Keratinocyte (primary cell): ENCODE measurements at regions not wholly inside any gene's neighbourhood (a gene's known extent, or its start where the extent isn't known, plus 50 kb on each side); places are given as distances from the start of the nearest gene placed in this dataset.

ENCODE experiments used
- DNase-seq: peaks from one replicate; pipeline ENCODE4 v3.0.0-alpha.2; 2011; ENCODE audit warnings: low read depth, missing footprints, low spot score
- FAIRE-seq: peaks from 2 replicates; lab custom pipeline; 2011; peaks lifted over from hg19 to GRCh38; lab: Jason Lieb, UNC
- H2AFZ ChIP-seq: 2 replicates; pipeline ENCODE4 v1.6.0; 2012; ENCODE audit warnings: low read length, control low read depth, inconsistent platforms; ENCODE audit not compliant: control insufficient read depth
- H3K27ac ChIP-seq: 2 replicates; pipeline ENCODE4 v1.5.1; 2011; ENCODE audit warnings: low read length; ENCODE audit not compliant: control insufficient read depth, insufficient read depth
- H3K27me3 ChIP-seq: 3 replicates; pipeline ENCODE4 v1.6.0; 2011; ENCODE audit warnings: low read length; ENCODE audit not compliant: control insufficient read depth, insufficient read depth; ENCODE audit errors: extremely low read depth
- H3K36me3 ChIP-seq, 2 experiments: 2 replicates in 1 of 2; 3 replicates in 1 of 2; pipeline ENCODE4 v1.5.1; 2011; ENCODE audit warnings: low read length in 2 of 2, mild to moderate bottlenecking in 1 of 2; ENCODE audit not compliant: control insufficient read depth in 2 of 2, insufficient read depth in 2 of 2; ENCODE audit errors: extremely low read depth in 1 of 2
- H3K4me1 ChIP-seq: 3 replicates; pipeline ENCODE4 v1.5.1; 2011; ENCODE audit warnings: low read length; ENCODE audit not compliant: control insufficient read depth, insufficient read depth; ENCODE audit errors: extremely low read depth
- H3K4me2 ChIP-seq: 3 replicates; pipeline ENCODE4 v1.6.0; 2011; ENCODE audit warnings: low read depth, low read length; ENCODE audit not compliant: control insufficient read depth, insufficient read depth; ENCODE audit errors: extremely low read depth
- H3K4me3 ChIP-seq, 3 experiments: fragments of 200-600 bp in 1 of 3; sonication (generic) in 1 of 3; 2 replicates in 2 of 3; 3 replicates in 1 of 3; pipeline ENCODE4 v1.5.1; 2011 to 2016; ENCODE audit warnings: low read length in 3 of 3, mild to moderate bottlenecking in 3 of 3, control low read depth in 2 of 3, inconsistent platforms in 1 of 3, low read depth in 1 of 3, mixed read lengths in 1 of 3, mixed run types in 1 of 3, moderate library complexity in 1 of 3; ENCODE audit not compliant: control insufficient read depth in 2 of 3, insufficient read depth in 2 of 3; ENCODE audit errors: extremely low read depth in 1 of 3
- H3K79me2 ChIP-seq: 2 replicates; pipeline ENCODE4 v1.6.0; 2012; ENCODE audit warnings: low read length; ENCODE audit not compliant: control insufficient read depth, insufficient read depth
- H3K9ac ChIP-seq: 3 replicates; pipeline ENCODE4 v1.6.0; 2011; ENCODE audit warnings: low read length; ENCODE audit not compliant: control insufficient read depth, insufficient read depth; ENCODE audit errors: extremely low read depth
- H3K9me1 ChIP-seq: 3 replicates; pipeline ENCODE4 v1.6.0; 2011; ENCODE audit warnings: low read length; ENCODE audit not compliant: control insufficient read depth, insufficient read depth; ENCODE audit errors: extremely low read depth
- H3K9me3 ChIP-seq: 2 replicates; pipeline ENCODE4 v1.5.1; 2012; ENCODE audit warnings: low read depth, low read length; ENCODE audit not compliant: control insufficient read depth
- H4K20me1 ChIP-seq: 3 replicates; pipeline ENCODE4 v1.6.0; 2011; ENCODE audit warnings: low read length; ENCODE audit not compliant: control insufficient read depth, insufficient read depth; ENCODE audit errors: extremely low read depth
- CTCF ChIP-seq, 3 experiments: IDR thresholded peaks in 1 of 3; conservative IDR thresholded peaks in 1 of 3; optimal IDR thresholded peaks in 1 of 3; 2 replicates in 2 of 3; 3 replicates in 1 of 3; pipeline versions ENCODE3 to v1.5.1; 2011; ENCODE audit warnings: low read length in 3 of 3, mild to moderate bottlenecking in 3 of 3, moderate library complexity in 2 of 3, control low read depth in 1 of 3, inconsistent platforms in 1 of 3; ENCODE audit not compliant: insufficient read depth in 2 of 3; ENCODE audit errors: extremely low read depth in 1 of 3
- EZH2 ChIP-seq: IDR thresholded peaks from one replicate; pipeline ENCODE4 v1.6.1; 2012; ENCODE audit warnings: inconsistent platforms, mild to moderate bottlenecking, low read length, moderate library complexity
- dilution Hi-C: fragments of 300-500 bp; cut with MboI; formaldehyde crosslinking; loops from one replicate; pipeline ENCODE4 v1.7.0; 2020; ENCODE audit warnings: low sequenced_read_pairs; ENCODE audit not compliant: extremely low pct_ligation_motif_present

GRCh38 chr15:94079459-94079858, 151.9 kb upstream of the MCTP2 start:
- Histone ChIP-seq H3K9me1 (no peaks in the 10 kb centered on the region), H3K27me3 (peaks cover 3% of the 10 kb centered on the region), H3K4me2 (no peak overlapping the region), H3K4me1 (peaks cover 19% of the 10 kb centered on the region), H3K9me3 (no peaks in the 10 kb centered on the region), H3K4me3 (no peak overlapping the region), H3K79me2 (no peaks in the 10 kb centered on the region), H4K20me1 (no peaks in the 10 kb centered on the region), H2AFZ (no peak overlapping the region), H3K9ac (no peak overlapping the region), H3K27ac (no peak overlapping the region), H3K36me3 (no peaks in the 10 kb centered on the region)
- FAIRE-seq (no peak), DNase-seq (no peak)
- dilution Hi-C loops: no loop called here
- TF ChIP-seq CTCF (optimal IDR thresholded peaks at IDR 0.05 in 1 of 3, IDR thresholded peaks at IDR 0.05 in 1 of 3, conservative IDR thresholded peaks at IDR 0.05 in 1 of 3; ENCODE audit: extremely low read depth in 1 of 3, insufficient read depth in 2 of 3, low read length in 3 of 3) (no peak), EZH2 (no peak)

GRCh38 chr15:94077938-94078337, 153.4 kb upstream of the MCTP2 start:
- Histone ChIP-seq H2AFZ (no peak overlapping the region), H3K79me2 (no peaks in the 10 kb centered on the region), H3K4me1 (peaks cover 19% of the 10 kb centered on the region), H3K4me3 (no peak overlapping the region), H3K36me3 (no peaks in the 10 kb centered on the region), H4K20me1 (no peaks in the 10 kb centered on the region), H3K9me1 (no peaks in the 10 kb centered on the region), H3K9me3 (no peaks in the 10 kb centered on the region), H3K27me3 (peaks cover 3% of the 10 kb centered on the region), H3K27ac (no peak overlapping the region), H3K9ac (no peak overlapping the region), H3K4me2 (no peak overlapping the region)
- DNase-seq (no peak), FAIRE-seq (no peak)
- dilution Hi-C loops: no loop called here
- TF ChIP-seq CTCF (optimal IDR thresholded peaks at IDR 0.05 in 1 of 3, IDR thresholded peaks at IDR 0.05 in 1 of 3, conservative IDR thresholded peaks at IDR 0.05 in 1 of 3; ENCODE audit: extremely low read depth in 1 of 3, insufficient read depth in 2 of 3, low read length in 3 of 3) (no peak), EZH2 (no peak)
